Esophagus squamous epithelium (tissue), 4 donors: ENCODE measurements at regions not wholly inside any gene's neighbourhood (a gene's known extent, or its start where the extent isn't known, plus 50 kb on each side); places are given as distances from the start of the nearest gene placed in this dataset.

ENCODE experiments used
- CTCF ChIP-seq, 6 experiments: fragments of 450-650 bp in 4 of 6; fragments of 200-600 bp in 2 of 6; sonication (generic) in 2 of 6; IDR thresholded peaks; one replicate each; pipeline ENCODE4 v1.5.1; 2016 to 2019; ENCODE audit warnings: antibody characterized with exemption in 6 of 6, mild to moderate bottlenecking in 4 of 6, moderate library complexity in 4 of 6
- POLR2A ChIP-seq, 4 donors: fragments of 450-650 bp; IDR thresholded peaks; one replicate each; pipeline ENCODE4 v1.6.1; 2017; ENCODE audit warnings: antibody characterized with exemption in 4 of 4, mild to moderate bottlenecking in 4 of 4, moderate library complexity in 3 of 4

DNA sequence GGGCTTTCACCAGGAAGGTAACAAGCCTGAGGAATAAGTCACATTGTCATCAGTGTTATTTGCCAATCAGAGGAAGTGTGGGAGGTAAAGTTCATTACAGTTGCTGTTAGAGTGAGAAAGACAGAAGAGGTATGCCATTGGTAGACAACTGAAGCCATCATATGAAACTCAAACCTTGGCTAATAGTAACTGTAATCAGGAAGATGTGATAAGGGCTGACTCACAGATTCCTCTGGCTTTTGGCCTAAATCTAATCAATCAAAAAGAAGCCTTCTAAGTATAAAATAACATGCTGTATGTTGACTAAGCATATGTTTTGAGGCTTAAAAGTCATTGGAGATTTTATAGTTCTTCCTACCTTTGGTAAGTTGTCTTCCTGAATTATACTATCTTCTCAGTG is 242.8 kb downstream of the PCDH7 start:
- no peak for TF ChIP-seq CTCF (IDR thresholded peaks at IDR 0.05)
- no peak for TF ChIP-seq POLR2A (IDR thresholded peaks at IDR 0.05)
